Left hindlimb (tissue), 1 donor: ENCODE measurements at regions not wholly inside any gene's neighbourhood (a gene's known extent, or its start where the extent isn't known, plus 50 kb on each side); places are given as distances from the start of the nearest gene placed in this dataset.

Experiments used
- DNase-seq: peaks from one replicate; pipeline ENCODE4 v3.0.0-alpha.2; 2018

- DNase-seq: no peak
Observed at GRCh38 chr1:4598561-4598960, 55.8 kb upstream of the AJAP1 start.

DNA sequence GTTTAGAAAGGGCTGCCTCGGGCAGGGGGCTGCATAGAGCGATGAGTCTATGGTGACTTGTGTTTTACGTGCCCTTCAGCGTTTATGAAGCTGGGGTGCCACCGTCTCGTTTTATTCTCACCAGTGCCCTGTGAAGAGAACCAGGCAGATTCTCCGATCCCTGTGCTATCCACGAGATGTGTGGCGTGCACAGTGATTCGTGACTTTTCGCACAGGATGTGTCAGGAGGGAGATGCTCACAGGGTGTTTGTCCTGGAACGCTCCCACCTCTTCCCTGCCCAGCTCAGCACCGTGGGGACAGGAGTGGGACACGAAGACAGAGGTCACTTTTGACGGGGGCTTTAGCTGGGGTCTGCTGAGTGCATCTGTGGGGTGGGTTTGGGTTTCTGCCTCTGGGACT lies 54.9 kb upstream of the AJAP1 start:
- DNase-seq: no peak

DNA sequence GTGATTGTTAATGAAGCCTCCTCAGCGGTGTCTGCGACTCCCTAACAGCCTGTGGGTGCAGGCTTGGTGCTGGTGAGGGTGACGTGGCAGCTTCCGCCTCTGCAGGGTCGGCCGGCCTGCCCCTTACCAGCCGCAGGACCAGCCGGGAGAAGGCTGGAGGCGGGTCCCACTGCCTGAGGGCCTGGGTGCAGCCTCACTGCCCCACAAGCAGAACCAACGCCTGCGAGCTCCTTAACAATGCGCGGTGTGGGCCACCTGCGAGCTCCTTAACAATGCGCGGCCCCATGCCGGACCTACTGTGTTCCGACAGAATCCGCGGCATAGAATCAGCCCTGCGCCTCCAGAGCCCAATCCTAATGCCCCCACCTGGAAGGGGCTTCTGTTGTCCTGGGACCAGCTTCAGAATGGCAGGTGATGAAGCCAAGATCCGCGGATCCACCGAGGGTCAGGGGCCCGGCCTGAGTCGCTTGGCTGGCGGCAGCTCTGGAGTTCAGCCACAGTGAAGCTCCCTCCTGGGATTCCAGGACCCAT lies 54.4 kb upstream of the AJAP1 start:
- DNase-seq: no peak

GRCh38 chr1:4600615-4601460 lies 53.6 kb upstream of the AJAP1 start:
- no peak for DNase-seq

DNA sequence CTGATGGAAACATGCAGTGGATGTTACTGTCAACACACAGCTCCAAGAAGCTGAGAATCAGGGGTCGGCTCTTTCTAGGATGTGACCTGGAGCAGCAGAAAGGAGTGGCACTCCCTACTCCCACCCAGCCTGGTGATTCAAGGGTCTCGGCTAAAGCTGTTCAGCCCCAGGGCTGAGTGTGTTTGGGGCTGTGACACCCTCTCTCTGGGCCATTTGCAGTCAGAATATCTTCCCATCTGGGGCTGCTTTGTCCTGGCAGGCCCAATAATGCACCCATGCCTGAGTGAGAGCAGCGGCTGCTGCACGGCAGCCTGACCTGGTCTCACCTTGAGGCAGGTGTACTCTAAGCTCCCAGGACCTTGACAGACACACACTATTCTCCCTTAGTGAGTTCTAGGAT lies 52.5 kb upstream of the AJAP1 start:
- DNase-seq: no peak

DNA sequence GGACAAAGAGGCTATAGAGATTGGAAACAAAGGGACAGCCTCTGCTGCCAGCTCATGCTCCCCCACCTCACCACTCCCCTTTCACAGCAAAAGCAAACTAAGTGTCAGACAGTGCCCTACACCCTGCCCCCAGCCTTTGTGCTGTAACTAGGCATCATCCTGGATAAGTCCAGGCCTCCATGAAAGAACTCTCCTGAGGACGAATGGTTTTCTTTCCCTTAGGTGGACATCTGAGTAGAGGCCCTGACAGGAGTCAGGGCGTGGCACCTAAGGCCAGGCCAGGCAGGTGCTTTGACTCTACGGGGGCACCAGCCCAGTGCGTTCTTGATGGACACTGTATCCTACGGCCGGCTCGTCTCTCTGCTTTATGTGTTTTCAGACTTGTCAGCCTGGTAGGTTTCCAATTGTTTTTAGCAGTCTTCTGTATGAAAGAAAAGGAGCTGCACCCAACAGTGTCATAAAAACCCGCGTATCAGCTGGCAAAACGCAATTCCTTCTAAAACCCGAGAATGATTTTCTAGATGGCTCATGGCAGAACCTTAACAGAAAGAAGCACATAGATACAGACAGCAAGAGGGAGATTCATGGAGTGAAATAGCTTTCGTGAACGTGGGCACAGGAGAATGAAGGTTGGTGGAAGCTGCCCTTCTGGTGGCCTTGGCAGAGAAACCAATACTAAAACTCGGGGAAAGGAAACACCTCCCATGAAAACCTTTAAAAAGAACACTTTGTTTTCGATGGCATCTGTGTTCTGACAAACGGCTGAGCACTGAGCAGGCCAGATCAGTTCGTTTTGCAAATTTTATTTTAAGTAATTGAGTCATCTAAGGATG lies 51.7 kb upstream of the AJAP1 start:
- no peak for DNase-seq

- DNase-seq: no peak
Observed at GRCh38 chr1:4603295-4604110, 50.9 kb upstream of the AJAP1 start.
